ENCODE measurements at regions not wholly inside any gene's neighbourhood (a gene's known extent, or its start where the extent isn't known, plus 50 kb on each side); places are given as distances from the start of the nearest gene placed in this dataset.

GRCh38 chr22:47250995-47251765, 488.7 kb downstream of the TBC1D22A start:
- Histone ChIP-seq H4K20me1 (ENCODE audit: insufficient read depth, low read length) (no peaks in the 10 kb centered on the region), H3K36me3 (replicated peaks in 1 of 2; ENCODE audit: control insufficient read depth in 1 of 2, insufficient read depth in 2 of 2, low read length in 2 of 2) (no peaks in the 10 kb centered on the region), H3K4me1 (ENCODE audit: insufficient read depth, low read length) (no peaks in the 10 kb centered on the region), H3K27me3 (ENCODE audit: control insufficient read depth in 1 of 2, insufficient read depth in 2 of 2, low read length in 2 of 2) (peaks cover 2 to 28% of the 10 kb centered on the region in 2 experiments; a peak in 3 of 5 replicates), H2AFZ (ENCODE audit: low read length) (no peak overlapping the region), H3K4me3 (replicated peaks in 1 of 3; ENCODE audit: insufficient read depth in 1 of 3, low read depth in 2 of 3, low read length in 3 of 3) (no peak overlapping the region), H3K27ac (ENCODE audit: extremely low read length, insufficient read depth, low read length) (no peak overlapping the region), H3K9me3 (ENCODE audit: low read length) (no peaks in the 10 kb centered on the region), H3K79me2 (ENCODE audit: insufficient read depth, low read length) (no peaks in the 10 kb centered on the region), H3K4me2 (ENCODE audit: low read depth, low read length) (no peak overlapping the region), H3K9ac (ENCODE audit: insufficient read depth, low read depth, low read length) (no peak overlapping the region)
- DNase-seq (ENCODE audit: low spot score): no peak
- CTCF ChIA-PET (ENCODE audit: low intra/inter-chr PET ratio, low total read pairs): no interaction called here
- ATAC-seq: no peak
- in situ Hi-C loops (cut with HindIII; ENCODE audit: extremely low pct_ligation_motif_present, low pct_unique_long_range_greater_than_20kb) (no loop called here), intact Hi-C loops (cut with micrococcal nuclease; ENCODE audit: unreplicated experiment) (no loop called here)
- BruUV-seq (replicated peaks): no TSS peak
- WGBS (ENCODE audit: low lambda C conversion rate): 34% methylated on average over 4 of the region's 12 CpGs
- FAIRE-seq: no peak
- POLR2A ChIA-PET: no interaction called here
- TF ChIP-seq ZNF768 (CRISPR knock-in tag; IDR thresholded peaks at IDR 0.05): peak; percentile 83
- TF ChIP-seq HOXA7 (CRISPR knock-in tag; IDR thresholded peaks at IDR 0.05): no peak
- TF ChIP-seq ZNF710 (CRISPR knock-in tag; IDR thresholded peaks at IDR 0.05; ENCODE audit: borderline replicate concordance): no peak
- TF ChIP-seq HIC2 (CRISPR knock-in tag; IDR thresholded peaks at IDR 0.05; ENCODE audit: low read depth): no peak
- no peak for TF ChIP-seq KAT7 (CRISPR knock-in tag; IDR thresholded peaks at IDR 0.05; ENCODE audit: borderline replicate concordance)
- no peak for TF ChIP-seq ZNF253 (CRISPR knock-in tag; IDR thresholded peaks at IDR 0.05; ENCODE audit: borderline replicate concordance)
- no peak for TF ChIP-seq ZNF142 (CRISPR knock-in tag; IDR thresholded peaks at IDR 0.05)

Data from HepG2 (cell line).